Fibroblast of villous mesenchyme (primary cell): ENCODE measurements at regions not wholly inside any gene's neighbourhood (a gene's known extent, or its start where the extent isn't known, plus 50 kb on each side); places are given as distances from the start of the nearest gene placed in this dataset.
"Not testable (repeated sequence)": the region's sequence is repeated elsewhere in the genome, so short reads cannot be mapped to it uniquely, and the experiment has no call there.

Source experiments
- DNase-seq: peaks from one replicate; pipeline ENCODE4 v3.0.0-alpha.2; 2010; ENCODE audit warnings: low read depth
- H3K4me3 ChIP-seq: 2 replicates; pipeline ENCODE4 v1.5.1; 2011; ENCODE audit warnings: low read depth, mild to moderate bottlenecking, low read length
- CTCF ChIP-seq: IDR thresholded peaks from 2 replicates; pipeline ENCODE4 v1.5.1; 2012; ENCODE audit warnings: low read depth, mild to moderate bottlenecking, low read length; ENCODE audit not compliant: insufficient read depth

GRCh38 chr10:7039859-7040258 lies 371.0 kb downstream of the SFMBT2 start:
- no peak for DNase-seq
- TF ChIP-seq CTCF = no peak
- no peak overlapping the region for H3K4me3 ChIP-seq

- no peak overlapping the region for H3K4me3 ChIP-seq
- no peak for DNase-seq
- TF ChIP-seq CTCF = no peak
Observed at GRCh38 chr10:7038416-7038815, 372.4 kb downstream of the SFMBT2 start.

- not testable (repeated sequence) for DNase-seq
Observed at GRCh38 chr10:7037434-7037833, 373.4 kb downstream of the SFMBT2 start.

GRCh38 chr10:7036951-7037350 lies 373.9 kb downstream of the SFMBT2 start:
- H3K4me3 ChIP-seq = no peak overlapping the region
- TF ChIP-seq CTCF = no peak
- no peak for DNase-seq

More at GRCh38 chr10:7037434-7037833, 373.4 kb downstream of the SFMBT2 start:
- not testable (repeated sequence) for H3K4me3 ChIP-seq

- no peak overlapping the region for H3K4me3 ChIP-seq
- no peak for DNase-seq
- TF ChIP-seq CTCF = no peak
Observed at GRCh38 chr10:7035126-7035761, 375.6 kb downstream of the SFMBT2 start.

- DNase-seq = no peak
- TF ChIP-seq CTCF = no peak
- H3K4me3 ChIP-seq = no peak overlapping the region
Observed at GRCh38 chr10:7033031-7033430, 377.8 kb downstream of the SFMBT2 start.

GRCh38 chr10:7030134-7030855 lies 380.5 kb downstream of the SFMBT2 start:
- DNase-seq = no peak
- H3K4me3 ChIP-seq = no peak overlapping the region
- TF ChIP-seq CTCF = no peak
